A549 (cell line): ENCODE measurements at regions not wholly inside any gene's neighbourhood (a gene's known extent, or its start where the extent isn't known, plus 50 kb on each side); places are given as distances from the start of the nearest gene placed in this dataset.

Source experiments
- EP300 ChIP-seq, 2 experiments: fragments of >200 bp; sonication (Bioruptor Twin); formaldehyde crosslinking; IDR thresholded peaks; 2 replicates in 1 of 2; 3 replicates in 1 of 2; pipeline ENCODE4 v1.6.1; 2016 to 2017
- POLR2A ChIP-seq: IDR thresholded peaks from 2 replicates; pipeline ENCODE4 v1.6.1; 2012; ENCODE audit warnings: mild to moderate bottlenecking, low read length
- SMC3 ChIP-seq: fragments of >200 bp; sonication (Bioruptor Twin); formaldehyde crosslinking; IDR thresholded peaks from 3 replicates; pipeline ENCODE4 v1.6.1; 2018; ENCODE audit warnings: inconsistent platforms
- SREBF2 ChIP-seq: fragments of 450-650 bp; IDR thresholded peaks from 2 replicates; pipeline ENCODE4 v1.6.1; 2014; ENCODE audit warnings: mild to moderate bottlenecking, moderate library complexity
- TF ChIP-seq, protein P1 (sequence below): fragments of >200 bp; sonication (Bioruptor Twin); formaldehyde crosslinking; IDR thresholded peaks from 3 replicates; pipeline ENCODE4 v1.5.1; 2016
- TF ChIP-seq, protein P2 (sequence below): IDR thresholded peaks from 2 replicates; pipeline ENCODE4 v1.6.1; 2012

DNA sequence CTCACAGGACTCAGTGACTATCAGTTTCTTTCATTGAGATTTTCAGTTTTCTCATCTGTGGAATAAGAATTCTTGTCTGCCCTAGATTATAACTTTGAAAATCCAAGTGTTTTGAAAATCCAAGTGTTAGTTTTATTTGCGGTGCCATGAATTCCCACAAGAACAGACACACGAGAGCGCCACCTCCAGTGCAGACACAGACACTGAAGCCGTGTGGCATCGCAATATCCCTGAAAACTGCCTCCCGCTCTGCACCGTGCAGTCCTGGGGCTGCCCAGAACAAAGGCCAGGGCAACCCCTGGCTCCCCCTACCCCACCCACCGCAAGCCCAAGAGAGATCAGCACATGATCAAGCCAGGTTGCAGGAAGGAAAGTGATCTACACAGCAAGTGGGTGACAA lies 229.5 kb upstream of the ASIC2 start:
- TF ChIP-seq SMC3 (no peak), POLR2A (no peak), SREBF2 (no peak), EP300 (IDR thresholded peaks at IDR 0.05) (no peak)
- TF ChIP-seq, protein P1, sequence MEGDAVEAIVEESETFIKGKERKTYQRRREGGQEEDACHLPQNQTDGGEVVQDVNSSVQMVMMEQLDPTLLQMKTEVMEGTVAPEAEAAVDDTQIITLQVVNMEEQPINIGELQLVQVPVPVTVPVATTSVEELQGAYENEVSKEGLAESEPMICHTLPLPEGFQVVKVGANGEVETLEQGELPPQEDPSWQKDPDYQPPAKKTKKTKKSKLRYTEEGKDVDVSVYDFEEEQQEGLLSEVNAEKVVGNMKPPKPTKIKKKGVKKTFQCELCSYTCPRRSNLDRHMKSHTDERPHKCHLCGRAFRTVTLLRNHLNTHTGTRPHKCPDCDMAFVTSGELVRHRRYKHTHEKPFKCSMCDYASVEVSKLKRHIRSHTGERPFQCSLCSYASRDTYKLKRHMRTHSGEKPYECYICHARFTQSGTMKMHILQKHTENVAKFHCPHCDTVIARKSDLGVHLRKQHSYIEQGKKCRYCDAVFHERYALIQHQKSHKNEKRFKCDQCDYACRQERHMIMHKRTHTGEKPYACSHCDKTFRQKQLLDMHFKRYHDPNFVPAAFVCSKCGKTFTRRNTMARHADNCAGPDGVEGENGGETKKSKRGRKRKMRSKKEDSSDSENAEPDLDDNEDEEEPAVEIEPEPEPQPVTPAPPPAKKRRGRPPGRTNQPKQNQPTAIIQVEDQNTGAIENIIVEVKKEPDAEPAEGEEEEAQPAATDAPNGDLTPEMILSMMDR, result no peak
- TF ChIP-seq, protein P2, sequence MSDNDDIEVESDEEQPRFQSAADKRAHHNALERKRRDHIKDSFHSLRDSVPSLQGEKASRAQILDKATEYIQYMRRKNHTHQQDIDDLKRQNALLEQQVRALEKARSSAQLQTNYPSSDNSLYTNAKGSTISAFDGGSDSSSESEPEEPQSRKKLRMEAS, result no peak
